ENCODE measurements at regions not wholly inside any gene's neighbourhood (a gene's known extent, or its start where the extent isn't known, plus 50 kb on each side); places are given as distances from the start of the nearest gene placed in this dataset.

- no peak for TF ChIP-seq CTCF (IDR thresholded peaks at IDR 0.05)
- no peak for TF ChIP-seq POLR2AphosphoS5 (IDR thresholded peaks at IDR 0.05; ENCODE audit: insufficient read depth in 1 of 2, low read depth in 1 of 2)
- TF ChIP-seq POLR2A (IDR thresholded peaks at IDR 0.05) = no peak
Measured at GRCh38 chr10:83214136-83214535, 925.2 kb upstream of the GHITM start.

Measured in vagina (tissue), 2 donors.